Endometrium (tissue), 2 donors: ENCODE measurements at regions not wholly inside any gene's neighbourhood (a gene's known extent, or its start where the extent isn't known, plus 50 kb on each side); places are given as distances from the start of the nearest gene placed in this dataset.
"Not testable (repeated sequence)": the region's sequence is repeated elsewhere in the genome, so short reads cannot be mapped to it uniquely, and the experiment has no call there.

ENCODE experiments used
- FAIRE-seq: peaks from 2 replicates; lab custom pipeline; 2012; peaks lifted over from hg19 to GRCh38; lab: Jason Lieb, UNC
- donor health status: control.
- donor health status: control.

DNA sequence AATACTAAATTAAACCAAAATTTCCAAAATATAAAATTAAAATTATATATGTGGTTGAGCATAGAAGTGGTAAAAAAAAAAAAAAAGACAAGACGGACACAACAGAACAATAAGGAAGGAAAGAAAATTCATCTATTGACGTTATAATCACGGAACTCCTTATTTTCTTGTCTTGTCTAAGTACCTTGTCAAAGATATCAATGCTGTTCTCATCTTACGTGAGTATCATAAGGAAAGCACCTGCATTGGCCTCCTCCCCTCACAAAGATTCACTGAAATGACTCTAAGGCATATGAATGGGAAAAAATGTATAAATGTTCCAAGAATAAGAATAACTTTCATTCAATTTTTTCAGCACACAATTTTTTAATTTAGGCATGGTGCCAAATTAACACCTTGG is 135.4 kb downstream of the PPP1R3A start:
- no peak for FAIRE-seq

- no peak for FAIRE-seq
These were observed 143.0 kb downstream of the PPP1R3A start for GRCh38 chr7:113775804-113776203.

GRCh38 chr7:113775401-113775800 is 143.4 kb downstream of the PPP1R3A start:
- FAIRE-seq: no peak

DNA sequence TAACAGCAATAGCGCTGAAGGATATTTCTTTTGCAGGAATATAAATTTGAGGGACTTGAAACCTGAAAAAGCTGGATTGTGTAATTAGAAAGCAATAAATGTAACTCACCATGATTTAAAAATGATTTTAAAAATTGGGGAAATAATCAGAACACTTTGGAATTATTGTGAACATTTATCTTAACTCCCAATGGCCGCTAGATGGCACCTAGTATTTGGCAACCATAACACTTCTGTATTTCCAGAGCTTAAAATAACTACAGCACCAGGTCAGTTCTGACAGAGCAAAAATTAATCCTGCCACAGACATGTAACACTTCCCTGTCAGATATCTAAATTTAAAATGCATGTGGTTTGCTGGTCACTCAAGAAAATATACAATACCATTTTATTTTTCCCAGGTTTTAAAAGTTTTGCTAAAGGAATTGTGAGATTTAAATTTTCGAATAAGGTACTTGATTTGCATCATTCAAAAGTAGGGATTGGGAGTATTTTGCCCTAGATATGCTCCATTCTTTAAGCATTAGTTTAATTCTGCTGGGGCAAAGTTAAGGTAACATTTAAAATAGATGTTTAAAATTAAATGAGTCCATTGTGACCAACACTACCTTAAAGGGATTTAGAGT is 144.5 kb downstream of the PPP1R3A start:
- FAIRE-seq: peak; percentile 87

DNA sequence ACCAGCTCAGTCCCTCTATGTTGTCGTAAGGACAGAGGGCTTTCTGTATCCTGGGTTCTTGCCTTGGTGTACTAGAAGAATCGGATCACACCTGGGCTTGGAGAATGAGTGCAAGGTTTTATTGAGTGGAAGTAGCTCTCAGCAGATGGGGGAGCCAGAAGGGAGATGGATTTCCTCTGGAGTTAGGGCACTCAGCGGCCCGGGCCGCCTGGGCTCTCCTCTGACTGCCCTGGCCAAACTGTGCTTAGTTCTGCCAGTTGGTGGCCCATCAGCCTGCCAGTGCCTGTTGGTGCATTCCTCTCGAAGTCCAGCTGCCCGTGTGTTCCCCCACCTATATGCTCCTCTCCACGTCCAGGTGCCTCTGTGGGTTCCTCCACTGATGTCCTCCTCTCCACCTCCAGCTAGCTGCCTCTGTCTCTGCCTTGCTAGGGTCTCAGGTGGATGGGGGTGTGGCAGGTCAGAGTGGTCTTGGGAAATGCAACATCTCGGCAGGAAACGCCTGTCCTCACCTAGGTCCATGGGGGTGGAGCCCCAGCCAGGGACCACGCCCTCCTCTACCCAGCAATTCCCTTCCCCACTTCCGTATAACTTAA is 148.6 kb downstream of the PPP1R3A start:
- FAIRE-seq: no peak

- no peak for FAIRE-seq
These were observed 150.4 kb downstream of the PPP1R3A start for GRCh38 chr7:113768387-113768786.

DNA sequence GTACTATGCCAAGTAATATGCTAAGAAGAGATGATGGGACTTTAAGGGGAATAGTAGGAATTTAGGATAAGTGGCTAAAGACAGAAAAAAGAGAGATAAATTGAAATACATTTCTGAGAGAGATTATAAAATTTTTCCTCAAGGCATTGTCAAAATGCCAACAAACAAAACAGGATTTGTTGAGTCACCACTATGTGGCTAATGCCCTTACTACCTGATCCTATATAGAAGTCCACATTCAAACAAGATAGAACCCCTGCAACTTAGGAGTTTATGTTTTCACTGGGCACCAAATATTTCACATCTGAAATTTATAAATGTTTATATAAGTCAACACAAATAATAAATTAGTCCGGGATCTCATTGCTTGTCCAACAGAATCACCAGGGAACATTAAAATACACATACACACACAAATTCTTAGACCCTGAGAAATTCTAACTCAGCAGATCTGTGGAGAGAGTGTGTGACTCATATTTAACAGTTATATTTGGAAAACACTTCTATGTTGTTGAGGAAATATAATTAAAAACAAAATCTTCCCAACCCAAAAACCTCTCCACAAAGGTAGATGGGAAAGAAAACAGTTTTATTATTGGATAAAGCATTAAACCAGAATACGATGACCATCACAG is 154.3 kb downstream of the PPP1R3A start:
- FAIRE-seq: no peak

DNA sequence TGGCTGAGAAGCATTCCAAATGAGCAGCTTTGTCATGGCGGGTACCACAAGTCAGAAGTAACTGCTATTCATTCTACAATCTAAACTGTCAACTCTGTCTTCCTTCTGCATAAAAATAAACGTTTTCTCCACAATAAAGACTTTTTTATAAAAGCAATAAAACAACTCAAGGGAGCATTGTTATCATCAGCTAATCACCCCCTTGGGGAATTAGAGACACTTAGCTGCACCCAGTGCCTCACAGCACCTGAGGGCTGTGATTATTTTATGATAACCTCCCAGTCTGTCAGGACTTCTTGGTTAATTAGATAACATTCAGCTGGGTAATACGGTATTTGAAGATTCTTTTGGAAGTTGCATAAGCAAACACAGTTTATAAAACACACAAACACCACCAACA is 155.6 kb downstream of the PPP1R3A start:
- FAIRE-seq: no peak

GRCh38 chr7:113756250-113756649 is 162.6 kb downstream of the PPP1R3A start:
- no peak for FAIRE-seq

DNA sequence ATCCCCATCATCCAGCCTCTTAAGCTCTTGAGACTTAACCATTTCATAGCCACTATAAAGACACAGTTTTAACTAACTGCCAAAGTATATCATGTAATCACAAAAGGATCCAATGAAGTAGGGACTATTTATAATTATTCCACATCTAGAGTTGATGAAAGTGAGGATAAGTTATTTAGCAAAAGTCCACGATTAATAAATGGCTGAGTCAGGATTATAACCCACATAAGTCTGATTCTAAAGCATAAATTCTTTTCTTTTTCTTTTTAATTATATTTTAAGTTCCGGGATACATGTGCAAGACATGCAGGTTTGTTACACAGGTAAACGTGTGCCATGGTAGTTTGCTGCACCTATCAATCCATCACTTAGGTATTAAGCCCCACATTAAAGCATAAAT is 166.1 kb downstream of the PPP1R3A start:
- no peak for FAIRE-seq

- no peak for FAIRE-seq
These were observed 166.5 kb downstream of the PPP1R3A start for GRCh38 chr7:113752289-113752688.

GRCh38 chr7:113751547-113751946 is 167.3 kb downstream of the PPP1R3A start:
- no peak for FAIRE-seq

GRCh38 chr7:113748385-113748784 is 170.4 kb downstream of the PPP1R3A start:
- FAIRE-seq: not testable (repeated sequence)

- not testable (repeated sequence) for FAIRE-seq
These were observed 175.8 kb downstream of the PPP1R3A start for GRCh38 chr7:113742946-113743431.

DNA sequence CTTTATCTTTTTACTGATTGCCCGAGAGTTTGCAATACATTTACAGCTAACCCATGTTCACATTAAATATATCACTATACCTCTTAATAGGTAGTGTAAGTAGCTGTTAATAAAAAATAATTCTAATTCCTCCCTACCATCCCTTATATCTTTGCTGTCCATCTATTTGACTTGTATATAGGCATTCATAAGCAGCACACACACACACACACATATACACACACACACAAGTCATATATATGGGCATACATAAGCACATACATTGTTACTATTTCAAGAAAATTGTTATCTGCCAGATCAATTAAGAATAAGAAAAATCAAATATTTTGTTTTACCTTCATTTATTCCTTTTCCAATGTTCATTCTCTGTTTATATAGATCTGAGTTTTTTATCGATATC is 176.4 kb downstream of the PPP1R3A start:
- FAIRE-seq: no peak

- no peak for FAIRE-seq
These were observed 187.2 kb downstream of the PPP1R3A start for GRCh38 chr7:113731571-113731970.

- no peak for FAIRE-seq
These were observed 188.4 kb downstream of the PPP1R3A start for GRCh38 chr7:113730309-113730955.

DNA sequence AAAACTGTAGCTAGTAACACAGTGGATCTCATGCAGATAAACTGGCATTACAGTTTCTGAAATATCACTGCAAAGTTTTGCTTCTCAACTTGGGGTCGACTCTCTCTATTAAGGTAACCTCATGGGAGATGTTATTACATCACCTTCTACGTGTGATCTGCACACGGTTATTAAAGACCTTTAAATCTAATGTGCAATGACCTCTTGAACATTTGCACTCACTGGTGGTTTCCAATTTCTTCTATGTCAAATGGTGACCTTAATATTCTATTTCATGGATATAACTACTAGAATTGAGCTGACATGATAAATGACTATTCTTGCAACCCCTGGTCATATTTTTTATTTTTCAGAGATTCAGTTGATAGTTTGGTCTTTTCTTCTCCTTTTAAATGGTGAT is 191.3 kb downstream of the PPP1R3A start:
- no peak for FAIRE-seq

- FAIRE-seq: no peak
These were observed 196.8 kb downstream of the PPP1R3A start for GRCh38 chr7:113722006-113722405.

GRCh38 chr7:113717739-113718138 is 201.1 kb downstream of the PPP1R3A start:
- FAIRE-seq: no peak

GRCh38 chr7:113715981-113716856 is 202.6 kb downstream of the PPP1R3A start:
- no peak for FAIRE-seq

GRCh38 chr7:113715262-113715661 is 203.5 kb downstream of the PPP1R3A start:
- no peak for FAIRE-seq
